ENCODE measurements at regions not wholly inside any gene's neighbourhood (a gene's known extent, or its start where the extent isn't known, plus 50 kb on each side); places are given as distances from the start of the nearest gene placed in this dataset.

- no peak for TF ChIP-seq EZH2 (IDR thresholded peaks at IDR 0.05; ENCODE audit: insufficient read depth, low read length)
- TF ChIP-seq CTCF (IDR thresholded peaks at IDR 0.05; ENCODE audit: insufficient read depth, low read depth, low read length), result no peak
Measured at GRCh38 chrX:116277351-116278225, 107.0 kb downstream of the AGTR2 start.

Measured in astrocyte (in vitro differentiated cells and primary cell).